ENCODE measurements at regions not wholly inside any gene's neighbourhood (a gene's known extent, or its start where the extent isn't known, plus 50 kb on each side); places are given as distances from the start of the nearest gene placed in this dataset.

GRCh38 chr3:104909198-104909597 is 457.5 kb upstream of the ALCAM start:
- TF ChIP-seq YY1 (IDR thresholded peaks at IDR 0.05; ENCODE audit: insufficient read depth, insufficient read length), result no peak
- no peak for TF ChIP-seq ZNF274 (IDR thresholded peaks at IDR 0.05; ENCODE audit: low read depth, low read length)
- TF ChIP-seq SUZ12 (IDR thresholded peaks at IDR 0.05; ENCODE audit: extremely low read depth, insufficient read depth, insufficient read length), result no peak
